H1 (cell line): ENCODE measurements at regions not wholly inside any gene's neighbourhood (a gene's known extent, or its start where the extent isn't known, plus 50 kb on each side); places are given as distances from the start of the nearest gene placed in this dataset.

ENCODE experiments used
- CTCF ChIA-PET: fragments of 300-600 bp; sonication (Branson Sonifier 250); formaldehyde crosslinking; loops from one replicate; lab custom pipeline; 2021; ENCODE audit not compliant: partially characterized antibody; lab: Charles Lee
- POLR2A ChIA-PET: fragments of 300-600 bp; sonication (Branson Sonifier 250); formaldehyde crosslinking; loops from one replicate; lab custom pipeline; 2021; ENCODE audit warnings: inconsistent platforms; ENCODE audit not compliant: partially characterized antibody; lab: Charles Lee
- DNase-seq, 2 experiments: peaks; one replicate each; pipeline versions ENCODE4 v3.0.0 to v3.0.0-alpha.2; 2010 to 2022; ENCODE audit warnings: low spot score in 2 of 2, low read depth in 1 of 2, mixed read lengths in 1 of 2
- FAIRE-seq: peaks from 2 replicates; lab custom pipeline; 2011; peaks lifted over from hg19 to GRCh38; lab: Jason Lieb, UNC
- H2AFZ ChIP-seq: 2 replicates; pipeline ENCODE4 v1.8.1; 2012; ENCODE audit warnings: low read length, inconsistent platforms
- H2AK5ac ChIP-seq: 2 replicates; pipeline ENCODE4 v1.6.1; 2013; ENCODE audit warnings: low read depth, low read length
- H2BK120ac ChIP-seq: replicated peaks from 2 replicates; pipeline ENCODE3; 2013; ENCODE audit warnings: low read depth, low read length, inconsistent platforms
- H2BK12ac ChIP-seq: 2 replicates; pipeline ENCODE4 v1.6.1; 2013; ENCODE audit warnings: low read depth, low read length
- H2BK15ac ChIP-seq: 2 replicates; pipeline ENCODE4 v1.6.1; 2013; ENCODE audit warnings: low read length
- H2BK20ac ChIP-seq: 2 replicates; pipeline ENCODE4 v1.6.1; 2013; ENCODE audit warnings: low read length
- H2BK5ac ChIP-seq: 2 replicates; pipeline ENCODE4 v1.6.1; 2013; ENCODE audit warnings: low read depth, low read length
- H3K14ac ChIP-seq: 2 replicates; pipeline ENCODE4 v1.6.1; 2013; ENCODE audit warnings: inconsistent platforms; ENCODE audit not compliant: insufficient read length
- H3K18ac ChIP-seq: 2 replicates; pipeline ENCODE4 v1.6.1; 2013; ENCODE audit warnings: low read length; ENCODE audit errors: extremely low read depth
- H3K23ac ChIP-seq: 2 replicates; pipeline ENCODE4 v1.6.1; 2013; ENCODE audit warnings: inconsistent platforms; ENCODE audit not compliant: insufficient read length
- H3K23me2 ChIP-seq: 2 replicates; pipeline ENCODE4 v1.6.1; 2013; ENCODE audit warnings: low read depth, low read length
- H3K27ac ChIP-seq: 2 replicates; pipeline ENCODE4 v1.6.1; 2011; ENCODE audit warnings: low read depth, low read length, inconsistent platforms
- H3K27me3 ChIP-seq, 4 experiments: replicated peaks in 1 of 4; 1 replicate in 1 of 4; 2 replicates in 3 of 4; pipeline versions ENCODE4 v1.6.1 to v1.8.1; 2011 to 2013; ENCODE audit warnings: low read length in 3 of 4, mild to moderate bottlenecking in 3 of 4, inconsistent platforms in 2 of 4, mixed read lengths in 2 of 4, moderate library complexity in 1 of 4; ENCODE audit not compliant: control insufficient read depth in 3 of 4, insufficient read depth in 3 of 4; ENCODE audit errors: extremely low read depth in 1 of 4
- H3K36me3 ChIP-seq, 4 experiments: 2 replicates each; pipeline versions ENCODE4 v1.6.1 to v1.8.1; 2011 to 2013; ENCODE audit warnings: mild to moderate bottlenecking in 4 of 4, low read length in 3 of 4, moderate library complexity in 2 of 4, control low read depth in 1 of 4, inconsistent platforms in 1 of 4; ENCODE audit not compliant: insufficient read depth in 4 of 4, control insufficient read depth in 2 of 4
- H3K4ac ChIP-seq: replicated peaks from 2 replicates; pipeline ENCODE3; 2013; ENCODE audit warnings: low read length, low read depth, mixed read lengths, inconsistent platforms; ENCODE audit not compliant: insufficient read length
- H3K4me1 ChIP-seq, 4 experiments: replicated peaks in 1 of 4; 1 replicate in 1 of 4; 2 replicates in 3 of 4; pipeline versions ENCODE4 v1.6.1 to v1.8.1; 2011 to 2013; ENCODE audit warnings: low read length in 3 of 4, inconsistent platforms in 2 of 4, mixed read lengths in 1 of 4; ENCODE audit not compliant: insufficient read depth in 4 of 4, control insufficient read depth in 3 of 4
- H3K4me2 ChIP-seq, 2 experiments: 2 replicates each; pipeline versions ENCODE4 v1.6.1 to v1.8.1; 2011 to 2013; ENCODE audit warnings: low read depth in 2 of 2, low read length in 2 of 2, control low read depth in 1 of 2, inconsistent platforms in 1 of 2, mild to moderate bottlenecking in 1 of 2; ENCODE audit not compliant: insufficient read depth in 1 of 2
- H3K4me3 ChIP-seq, 4 experiments: fragments of 200-600, 300-600 bp in 1 of 4; sonication (generic), shearing (Covaris generic), sonication (Bioruptor Twin) in 1 of 4; 2 replicates each; pipeline versions ENCODE4 v1.5.1 to v1.8.1; 2011 to 2016; ENCODE audit warnings: low read length in 4 of 4, low read depth in 3 of 4, control low read depth in 2 of 4, inconsistent platforms in 2 of 4, mild to moderate bottlenecking in 2 of 4, mixed read lengths in 1 of 4, moderate library complexity in 1 of 4; ENCODE audit not compliant: insufficient read depth in 2 of 4; ENCODE audit errors: extremely low read depth in 1 of 4
- H3K56ac ChIP-seq: replicated peaks from 2 replicates; pipeline ENCODE3; 2013; ENCODE audit warnings: low read depth, mild to moderate bottlenecking, mixed read lengths, low read length, inconsistent platforms; ENCODE audit not compliant: insufficient read length
- H3K79me1 ChIP-seq: 2 replicates; pipeline ENCODE4 v1.6.1; 2013; ENCODE audit warnings: low read depth, low read length, control low read depth
- H3K79me2 ChIP-seq, 2 experiments: 2 replicates each; pipeline versions ENCODE4 v1.6.1 to v1.8.1; 2012 to 2013; ENCODE audit warnings: low read length in 2 of 2, mild to moderate bottlenecking in 2 of 2, inconsistent platforms in 1 of 2; ENCODE audit not compliant: insufficient read depth in 2 of 2, control insufficient read depth in 1 of 2
- H3K9ac ChIP-seq, 4 experiments: replicated peaks in 1 of 4; 1 replicate in 1 of 4; 2 replicates in 3 of 4; pipeline versions ENCODE4 v1.6.1 to v1.8.1; 2011 to 2013; ENCODE audit warnings: low read depth in 3 of 4, low read length in 3 of 4, control low read depth in 2 of 4, mild to moderate bottlenecking in 2 of 4, moderate library complexity in 2 of 4, inconsistent platforms in 1 of 4; ENCODE audit errors: extremely low read depth in 1 of 4
- H3K9me3 ChIP-seq, 2 experiments: 2 replicates each; pipeline versions ENCODE4 v1.6.1 to v1.8.1; 2012 to 2013; ENCODE audit warnings: mild to moderate bottlenecking in 2 of 2, moderate library complexity in 2 of 2, control low read depth in 1 of 2, inconsistent platforms in 1 of 2, low read depth in 1 of 2, low read length in 1 of 2, mixed read lengths in 1 of 2; ENCODE audit not compliant: insufficient read depth in 2 of 2
- H4K20me1 ChIP-seq, 2 experiments: replicated peaks in 1 of 2; 2 replicates each; pipeline versions ENCODE3 to v1.8.1; 2011 to 2013; ENCODE audit warnings: inconsistent platforms in 2 of 2, low read length in 2 of 2, mild to moderate bottlenecking in 1 of 2; ENCODE audit not compliant: insufficient read depth in 2 of 2, control insufficient read depth in 1 of 2
- H4K5ac ChIP-seq: 2 replicates; pipeline ENCODE4 v1.6.1; 2013; ENCODE audit warnings: low read length, low read depth, mixed read lengths, inconsistent platforms; ENCODE audit not compliant: insufficient read length
- H4K8ac ChIP-seq: 2 replicates; pipeline ENCODE4 v1.8.0; 2013; ENCODE audit warnings: mild to moderate bottlenecking, moderate library complexity, low read length, inconsistent platforms; ENCODE audit not compliant: insufficient read depth; ENCODE audit errors: extremely low read depth
- H4K91ac ChIP-seq: replicated peaks from 2 replicates; pipeline ENCODE3; 2013; ENCODE audit warnings: low read length, mixed read lengths, inconsistent platforms; ENCODE audit not compliant: insufficient read length
- ASH2L ChIP-seq: fragments of 200-600, 300-600 bp; sonication (generic); IDR thresholded peaks from one replicate; pipeline ENCODE4 v1.7.1; 2017; ENCODE audit warnings: low read length
- ATF2 ChIP-seq: IDR thresholded peaks from 2 replicates; pipeline ENCODE4 v1.6.1; 2012; ENCODE audit warnings: low read length, inconsistent platforms
- BACH1 ChIP-seq: IDR thresholded peaks from 2 replicates; pipeline ENCODE4 v1.6.1; 2012; ENCODE audit warnings: low read length, improper control_type of control experiment
- EP300 ChIP-seq, 2 experiments: IDR thresholded peaks; 1 replicate in 1 of 2; 2 replicates in 1 of 2; pipeline ENCODE4 v1.6.1; 2011 to 2012; ENCODE audit warnings: low read depth in 2 of 2, low read length in 2 of 2, mild to moderate bottlenecking in 2 of 2, borderline replicate concordance in 1 of 2, inconsistent platforms in 1 of 2, moderate library complexity in 1 of 2
- GTF2F1 ChIP-seq: IDR thresholded peaks from 2 replicates; pipeline ENCODE4 v1.6.1; 2012; ENCODE audit warnings: low read depth, low read length, improper control_type of control experiment, borderline replicate concordance
- JUND ChIP-seq: IDR thresholded peaks from 2 replicates; pipeline ENCODE4 v1.6.1; 2011; ENCODE audit warnings: mild to moderate bottlenecking, improper control_type of control experiment, low read length
- RNF2 ChIP-seq: fragments of 200-900, 300-1000 bp; sonication (generic); IDR thresholded peaks from 2 replicates; pipeline ENCODE4 v1.7.1; 2016; ENCODE audit warnings: borderline replicate concordance, low read depth, mild to moderate bottlenecking, antibody characterized with exemption, low read length; ENCODE audit not compliant: poor library complexity, severe bottlenecking; ENCODE audit errors: missing control alignments
- SIRT6 ChIP-seq: IDR thresholded peaks from one replicate; pipeline ENCODE4 v1.7.1; 2012; ENCODE audit warnings: low read length, inconsistent platforms
- TAF7 ChIP-seq: optimal IDR thresholded peaks from 2 replicates; pipeline ENCODE3; 2011; ENCODE audit warnings: low read depth, mild to moderate bottlenecking, inconsistent platforms, low read length, moderate library complexity, borderline replicate concordance
- WGBS, 2 experiments: shearing (Covaris generic) in 1 of 2; methylation state at CpG; one replicate each; pipeline versions ENCODE4 v1.1.6 to v1.1.7; 2013 to 2015; ENCODE audit warnings: low lambda C conversion rate in 2 of 2, mixed read lengths in 2 of 2, inconsistent platforms in 1 of 2, low coverage in 1 of 2, missing lambda C conversion rate in 1 of 2; ENCODE audit not compliant: insufficient replicate concordance in 2 of 2, insufficient coverage in 1 of 2, insufficient read length in 1 of 2; ENCODE audit errors: extremely low coverage in 1 of 2, missing lambda C conversion rate in 1 of 2; 5-methylcytosine and 5-hydroxymethylcytosine counted together

DNA sequence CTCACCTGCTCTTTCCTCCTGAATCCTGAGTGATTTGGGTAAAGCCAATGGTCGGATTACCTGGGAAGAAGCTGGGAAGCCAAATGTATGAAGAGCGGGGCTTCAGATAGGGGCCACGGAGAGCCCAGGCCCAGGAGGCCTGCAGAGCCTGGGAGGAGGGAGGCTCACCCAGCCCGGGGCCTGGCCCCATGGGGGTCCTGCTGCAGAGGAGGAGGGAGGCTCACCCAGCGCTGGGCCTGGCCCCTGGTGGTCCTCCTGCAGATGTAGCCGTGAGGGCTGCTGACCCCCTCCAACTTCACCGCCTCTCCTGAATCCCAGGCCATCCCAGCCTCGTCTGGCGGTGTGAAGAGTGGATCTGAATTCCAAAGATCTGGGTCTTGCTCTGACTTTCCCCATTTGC, 368.4 kb downstream of the THBS2 start:
- Histone ChIP-seq H3K79me2 (no peaks in the 10 kb centered on the region), H3K27ac (no peak overlapping the region), H3K79me1 (no peaks in the 10 kb centered on the region), H3K18ac (no peak overlapping the region), H2AFZ (no peak overlapping the region), H2BK5ac (no peak overlapping the region), H3K23ac (no peak overlapping the region), H2BK12ac (no peak overlapping the region), H3K4me1 (no peaks in the 10 kb centered on the region), H3K14ac (no peak overlapping the region), H4K5ac (no peak overlapping the region), H3K4me2 (no peak overlapping the region), H2BK120ac (no peak overlapping the region), H3K23me2 (no peaks in the 10 kb centered on the region), H3K36me3 (no peaks in the 10 kb centered on the region), H3K9me3 (no peaks in the 10 kb centered on the region), H2BK15ac (no peak overlapping the region), H3K4ac (no peak overlapping the region), H3K9ac (no peak overlapping the region), H3K56ac (no peak overlapping the region), H3K27me3 (peaks cover 0 to 11% (median 9%) of the 10 kb centered on the region in 4 experiments; a peak in 4 of 7 replicates), H3K4me3 (no peak overlapping the region), H4K20me1 (no peaks in the 10 kb centered on the region), H4K91ac (no peak overlapping the region), H2AK5ac (no peak overlapping the region), H4K8ac (no peak overlapping the region), H2BK20ac (no peak overlapping the region)
- TF ChIP-seq GTF2F1 (no peak), BACH1 (no peak), ASH2L (no peak), TAF7 (no peak), SIRT6 (no peak), ATF2 (no peak), RNF2 (no peak), EP300 (IDR thresholded peaks at IDR 0.05; ENCODE audit: borderline replicate concordance in 1 of 2, low read depth in 2 of 2, low read length in 2 of 2) (no peak), JUND (no peak)
- 94% methylated on average over 8 of the region's 9 CpGs; no CpG with 5 or more reads in 1 of the 2 experiments for WGBS, 2 experiments
- DNase-seq (no peak), FAIRE-seq (no peak)
- CTCF ChIA-PET = interaction anchor here (1.0 to 3.3 kb wide), 4 partner anchors 315 to 516 kb away, joined by 3 to 15 read pairs (median 3); no protein-coding TSS in a partner anchor
- POLR2A ChIA-PET = no interaction called here
